ENCODE measurements at regions not wholly inside any gene's neighbourhood (a gene's known extent, or its start where the extent isn't known, plus 50 kb on each side); places are given as distances from the start of the nearest gene placed in this dataset.

GRCh38 chr4:11514003-11514402, 85.3 kb upstream of the HS3ST1 start:
- no peak for TF ChIP-seq POLR2A (IDR thresholded peaks at IDR 0.05)
- TF ChIP-seq CTCF (IDR thresholded peaks at IDR 0.05): no peak

All from tibial nerve (tissue), 3 donors.